H9 (cell line): ENCODE measurements at regions not wholly inside any gene's neighbourhood (a gene's known extent, or its start where the extent isn't known, plus 50 kb on each side); places are given as distances from the start of the nearest gene placed in this dataset.
A peak's percentile ranks its signal among the peaks of the same experiment; 100 is the strongest.

Experiments used
- DNase-seq: peaks from one replicate; pipeline ENCODE4 v3.0.0-alpha.2; 2017
- H2AFZ ChIP-seq: one replicate; pipeline ENCODE4 v1.6.1; 2013; ENCODE audit warnings: mild to moderate bottlenecking, low read length, control low read depth, moderate library complexity
- H2AK5ac ChIP-seq: 2 replicates; pipeline ENCODE4 v1.6.1; 2013; ENCODE audit warnings: low read length, control low read depth, mixed read lengths; ENCODE audit not compliant: insufficient read length
- H2BK120ac ChIP-seq: one replicate; pipeline ENCODE4 v1.6.1; 2013; ENCODE audit warnings: low read depth, mild to moderate bottlenecking, low read length, control low read depth, inconsistent platforms; ENCODE audit not compliant: poor library complexity, severe bottlenecking
- H2BK12ac ChIP-seq: 2 replicates; pipeline ENCODE4 v1.6.1; 2013; ENCODE audit warnings: low read length, control low read depth, mixed read lengths, low read depth; ENCODE audit not compliant: insufficient read length
- H2BK15ac ChIP-seq: 2 replicates; pipeline ENCODE4 v1.6.1; 2013; ENCODE audit warnings: low read depth, low read length, control low read depth
- H2BK20ac ChIP-seq: one replicate; pipeline ENCODE4 v1.6.1; 2013; ENCODE audit warnings: low read depth, mild to moderate bottlenecking, low read length, control low read depth, inconsistent platforms; ENCODE audit not compliant: poor library complexity, severe bottlenecking
- H2BK5ac ChIP-seq: 2 replicates; pipeline ENCODE4 v1.6.1; 2013; ENCODE audit warnings: low read length, control low read depth, mixed read lengths; ENCODE audit not compliant: insufficient read length
- H3K14ac ChIP-seq: 2 replicates; pipeline ENCODE4 v1.6.1; 2013; ENCODE audit warnings: low read length, control low read depth; ENCODE audit not compliant: insufficient read depth
- H3K18ac ChIP-seq: 2 replicates; pipeline ENCODE4 v1.6.1; 2013; ENCODE audit warnings: low read depth, mild to moderate bottlenecking, mixed read lengths, low read length, control low read depth; ENCODE audit not compliant: insufficient read length
- H3K23ac ChIP-seq: 2 replicates; pipeline ENCODE4 v1.6.1; 2013; ENCODE audit warnings: low read length, control low read depth, mixed read lengths, low read depth; ENCODE audit not compliant: insufficient read length
- H3K23me2 ChIP-seq: 2 replicates; pipeline ENCODE4 v1.6.1; 2013; ENCODE audit warnings: low read depth, mild to moderate bottlenecking, mixed read lengths, low read length, control low read depth; ENCODE audit not compliant: insufficient read length, poor library complexity, severe bottlenecking
- H3K27ac ChIP-seq: 2 replicates; pipeline ENCODE4 v1.5.1; 2013; ENCODE audit warnings: low read length, control low read depth, mixed read lengths, low read depth; ENCODE audit not compliant: insufficient read length
- H3K27me3 ChIP-seq: 2 replicates; pipeline ENCODE4 v1.6.1; 2013; ENCODE audit warnings: low read length, control low read depth, inconsistent platforms; ENCODE audit not compliant: insufficient read depth
- H3K4ac ChIP-seq: 2 replicates; pipeline ENCODE4 v1.6.1; 2013; ENCODE audit warnings: low read depth, mild to moderate bottlenecking, control low read depth, inconsistent platforms, low read length, moderate library complexity
- H3K4me1 ChIP-seq: 2 replicates; pipeline ENCODE4 v1.6.1; 2013; ENCODE audit warnings: low read length, control low read depth, inconsistent platforms; ENCODE audit not compliant: insufficient read depth
- H3K4me2 ChIP-seq: 2 replicates; pipeline ENCODE4 v1.6.1; 2013; ENCODE audit warnings: low read length, control low read depth, mixed read lengths; ENCODE audit not compliant: insufficient read length, insufficient read depth
- H3K56ac ChIP-seq: 2 replicates; pipeline ENCODE4 v1.6.1; 2013; ENCODE audit warnings: low read depth, mild to moderate bottlenecking, mixed read lengths, low read length, control low read depth; ENCODE audit not compliant: insufficient read length
- H3K79me1 ChIP-seq: 2 replicates; pipeline ENCODE4 v1.6.1; 2013; ENCODE audit warnings: low read depth, mild to moderate bottlenecking, moderate library complexity, low read length, control low read depth, inconsistent platforms; ENCODE audit not compliant: insufficient read depth, poor library complexity, severe bottlenecking
- H3K79me2 ChIP-seq: 2 replicates; pipeline ENCODE4 v1.6.1; 2013; ENCODE audit warnings: low read length, control low read depth, inconsistent platforms; ENCODE audit not compliant: insufficient read depth
- H3K9ac ChIP-seq: 2 replicates; pipeline ENCODE4 v1.6.1; 2013; ENCODE audit warnings: low read length, control low read depth, mixed read lengths; ENCODE audit not compliant: insufficient read length; ENCODE audit errors: extremely low read depth
- H3K9me3 ChIP-seq: one replicate; pipeline ENCODE4 v1.6.1; 2013; ENCODE audit warnings: low read depth, low read length, inconsistent platforms; ENCODE audit not compliant: control insufficient read depth
- H3T11ph ChIP-seq: one replicate; pipeline ENCODE4 v1.6.1; 2013; ENCODE audit warnings: mild to moderate bottlenecking, low read length, control low read depth, inconsistent platforms
- H4K20me1 ChIP-seq: one replicate; pipeline ENCODE4 v1.6.1; 2013; ENCODE audit not compliant: control insufficient read depth, insufficient read length, insufficient read depth
- H4K5ac ChIP-seq: 2 replicates; pipeline ENCODE4 v1.6.1; 2013; ENCODE audit warnings: low read depth, mild to moderate bottlenecking, mixed read lengths, low read length, control low read depth; ENCODE audit not compliant: insufficient read length
- H4K8ac ChIP-seq: replicated peaks from 2 replicates; pipeline ENCODE4 v1.6.1; 2013; ENCODE audit warnings: low read length, control low read depth, mixed read lengths, low read depth; ENCODE audit not compliant: insufficient read length
- H4K91ac ChIP-seq: 2 replicates; pipeline ENCODE4 v1.6.1; 2013; ENCODE audit warnings: low read depth, mild to moderate bottlenecking, moderate library complexity, mixed read lengths, low read length, control low read depth; ENCODE audit not compliant: insufficient read length
- H3K27ac Mint-ChIP-seq, 3 experiments: 2 replicates in 2 of 3; 3 replicates in 1 of 3; pipeline ENCODE4 v1.8.0; 2020 to 2021; ENCODE audit warnings: mixed read lengths in 3 of 3, mild to moderate bottlenecking in 1 of 3, moderate library complexity in 1 of 3
- H3K27me3 Mint-ChIP-seq: 2 replicates; pipeline ENCODE4 v1.8.0; 2021; ENCODE audit warnings: low read depth, mild to moderate bottlenecking, moderate library complexity, mixed read lengths
- H3K36me3 Mint-ChIP-seq, 3 experiments: 2 replicates in 2 of 3; 3 replicates in 1 of 3; pipeline ENCODE4 v1.8.0; 2020 to 2021; ENCODE audit warnings: low read depth in 3 of 3, mixed read lengths in 3 of 3; ENCODE audit not compliant: insufficient read depth in 1 of 3
- H3K4me1 Mint-ChIP-seq, 2 experiments: 2 replicates each; pipeline ENCODE4 v1.8.0; 2020; ENCODE audit warnings: mixed read lengths in 2 of 2
- H3K4me3 Mint-ChIP-seq, 2 experiments: 2 replicates in 1 of 2; 3 replicates in 1 of 2; pipeline ENCODE4 v1.8.0; 2020 to 2021; ENCODE audit warnings: mild to moderate bottlenecking in 2 of 2, mixed read lengths in 2 of 2, moderate library complexity in 1 of 2
- H3K9me3 Mint-ChIP-seq, 2 experiments: 2 replicates in 1 of 2; 3 replicates in 1 of 2; pipeline ENCODE4 v1.8.0; 2020; ENCODE audit warnings: mild to moderate bottlenecking in 2 of 2, mixed read lengths in 2 of 2, moderate library complexity in 1 of 2
- CTCF ChIP-seq: fragments of 200-600 bp; sonication (generic); conservative IDR thresholded peaks from 3 replicates; pipeline ENCODE4 v1.8.0; 2021; ENCODE audit warnings: antibody characterized with exemption, mild to moderate bottlenecking

- no peak overlapping the region for H3K9ac ChIP-seq
- H2BK120ac ChIP-seq, result no peak overlapping the region
These were observed 754.3 kb upstream of the GRAMD2B start for GRCh38 chr5:125668884-125669283.

More at GRCh38 chr5:125668884-125669283, 754.3 kb upstream of the GRAMD2B start:
- H3K4me1 Mint-ChIP-seq, result peaks cover 10 to 11% of the 10 kb centered on the region in 2 experiments
- Histone ChIP-seq H3K27me3 (no peaks in the 10 kb centered on the region), H3K4me2 (no peak overlapping the region), H2BK15ac (no peak overlapping the region), H3K27ac (no peak overlapping the region), H4K8ac (no peak overlapping the region), H4K5ac (no peak overlapping the region), H3K56ac (no peak overlapping the region), H3K14ac (no peak overlapping the region), H4K20me1 (no peaks in the 10 kb centered on the region), H2BK5ac (no peak overlapping the region), H3T11ph (no peak overlapping the region), H3K23me2 (no peaks in the 10 kb centered on the region), H4K91ac (no peak overlapping the region), H3K9me3 (no peaks in the 10 kb centered on the region), H3K4me1 (no peaks in the 10 kb centered on the region), H2BK12ac (no peak overlapping the region), H2AFZ (no peak overlapping the region), H3K79me1 (no peaks in the 10 kb centered on the region), H2BK20ac (no peak overlapping the region), H2AK5ac (no peak overlapping the region), H3K4ac (no peak overlapping the region), H3K18ac (no peak overlapping the region), H3K23ac (no peak overlapping the region), H3K79me2 (no peaks in the 10 kb centered on the region)
- TF ChIP-seq CTCF, result no peak
- H3K36me3 Mint-ChIP-seq, result peaks cover 8 to 29% (median 14%) of the 10 kb centered on the region in 3 experiments; a peak in 6 of 7 replicates
- H3K27me3 Mint-ChIP-seq, result no peaks in the 10 kb centered on the region
- H3K27ac Mint-ChIP-seq, result peak overlapping the region; percentile 42 to 59 (median 58); a peak in 2 of 7 replicates
- peaks cover 13 to 19% of the 10 kb centered on the region in 2 experiments for H3K9me3 Mint-ChIP-seq
- peak; percentile 32 for DNase-seq
- no peak overlapping the region for H3K4me3 Mint-ChIP-seq
